HL-60 (cell line): ENCODE measurements at regions not wholly inside any gene's neighbourhood (a gene's known extent, or its start where the extent isn't known, plus 50 kb on each side); places are given as distances from the start of the nearest gene placed in this dataset.

Experiments
- CTCF ChIP-seq: IDR thresholded peaks from one replicate; pipeline ENCODE4 v1.5.1; 2011; ENCODE audit warnings: low read length, control low read depth, inconsistent platforms; ENCODE audit not compliant: insufficient read depth
- REST ChIP-seq: IDR thresholded peaks from 2 replicates; pipeline ENCODE4 v1.6.1; 2012; ENCODE audit warnings: low read depth; ENCODE audit not compliant: insufficient replicate concordance

DNA sequence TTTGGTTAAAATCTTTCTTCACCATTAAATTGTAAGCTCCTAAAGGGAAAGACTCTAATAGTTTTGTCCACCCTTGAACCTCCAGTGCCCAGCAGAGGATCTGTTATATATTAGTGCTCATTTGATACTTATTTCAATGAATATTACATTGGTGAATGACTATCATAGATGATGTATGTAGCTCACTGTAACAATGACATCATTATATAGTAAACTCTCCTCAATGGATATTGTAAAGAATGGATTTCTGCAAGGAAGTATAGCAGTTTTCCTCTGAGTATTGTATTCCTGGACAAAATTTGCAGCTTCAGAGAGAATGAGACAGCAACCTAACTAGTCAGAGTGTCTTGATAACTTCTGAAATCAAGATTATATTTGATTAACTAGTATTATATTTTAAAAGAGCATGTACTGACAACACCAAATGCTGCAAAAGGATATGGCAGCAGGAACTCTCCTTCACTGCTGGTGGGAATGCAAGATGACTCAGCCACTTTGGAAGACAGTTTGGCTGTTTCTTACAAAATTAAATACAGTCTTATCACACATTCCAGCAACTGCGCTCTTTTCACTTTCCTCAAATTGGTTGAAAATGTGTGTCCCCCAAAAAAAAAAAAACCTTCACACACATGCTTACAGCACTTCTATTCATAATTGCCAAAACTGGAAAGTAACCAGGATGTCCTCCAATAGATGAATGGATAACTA lies 189.8 kb upstream of the OPRM1 start:
- no peak for TF ChIP-seq CTCF
- no peak for TF ChIP-seq REST
